ENCODE measurements at regions not wholly inside any gene's neighbourhood (a gene's known extent, or its start where the extent isn't known, plus 50 kb on each side); places are given as distances from the start of the nearest gene placed in this dataset.

DNA sequence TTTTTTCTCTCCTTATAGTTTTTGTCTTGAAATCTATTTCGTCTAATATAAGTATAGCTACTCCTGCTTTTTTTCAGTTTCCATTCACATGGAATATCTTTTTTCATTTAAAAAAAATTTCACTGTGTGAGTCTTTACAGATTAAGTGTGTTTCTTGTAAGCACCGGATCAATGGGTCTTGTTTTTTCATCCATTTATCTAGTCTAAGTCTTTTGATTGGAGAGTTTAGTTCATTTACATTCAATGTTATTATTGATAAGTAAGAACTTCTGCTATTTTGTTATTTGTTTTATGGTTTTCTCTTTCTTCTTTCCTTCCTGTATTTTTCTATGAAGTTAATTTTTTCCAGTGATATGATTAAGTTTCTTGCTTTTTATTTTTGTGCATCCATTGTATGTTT lies 216.7 kb upstream of the CNTNAP2 start:
- TF ChIP-seq, protein P1, sequence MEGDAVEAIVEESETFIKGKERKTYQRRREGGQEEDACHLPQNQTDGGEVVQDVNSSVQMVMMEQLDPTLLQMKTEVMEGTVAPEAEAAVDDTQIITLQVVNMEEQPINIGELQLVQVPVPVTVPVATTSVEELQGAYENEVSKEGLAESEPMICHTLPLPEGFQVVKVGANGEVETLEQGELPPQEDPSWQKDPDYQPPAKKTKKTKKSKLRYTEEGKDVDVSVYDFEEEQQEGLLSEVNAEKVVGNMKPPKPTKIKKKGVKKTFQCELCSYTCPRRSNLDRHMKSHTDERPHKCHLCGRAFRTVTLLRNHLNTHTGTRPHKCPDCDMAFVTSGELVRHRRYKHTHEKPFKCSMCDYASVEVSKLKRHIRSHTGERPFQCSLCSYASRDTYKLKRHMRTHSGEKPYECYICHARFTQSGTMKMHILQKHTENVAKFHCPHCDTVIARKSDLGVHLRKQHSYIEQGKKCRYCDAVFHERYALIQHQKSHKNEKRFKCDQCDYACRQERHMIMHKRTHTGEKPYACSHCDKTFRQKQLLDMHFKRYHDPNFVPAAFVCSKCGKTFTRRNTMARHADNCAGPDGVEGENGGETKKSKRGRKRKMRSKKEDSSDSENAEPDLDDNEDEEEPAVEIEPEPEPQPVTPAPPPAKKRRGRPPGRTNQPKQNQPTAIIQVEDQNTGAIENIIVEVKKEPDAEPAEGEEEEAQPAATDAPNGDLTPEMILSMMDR (IDR thresholded peaks at IDR 0.05; ENCODE audit: extremely low read depth in 1 of 2, insufficient read depth in 1 of 2, low read depth in 1 of 2, low read length in 2 of 2): no peak
- TF ChIP-seq POLR2AphosphoS5 (IDR thresholded peaks at IDR 0.05; ENCODE audit: insufficient read depth, low read depth, low read length): no peak
- TF ChIP-seq, protein P2, sequence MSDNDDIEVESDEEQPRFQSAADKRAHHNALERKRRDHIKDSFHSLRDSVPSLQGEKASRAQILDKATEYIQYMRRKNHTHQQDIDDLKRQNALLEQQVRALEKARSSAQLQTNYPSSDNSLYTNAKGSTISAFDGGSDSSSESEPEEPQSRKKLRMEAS (IDR thresholded peaks at IDR 0.05; ENCODE audit: insufficient read depth, insufficient read length): no peak

All from endothelial cell of umbilical vein (primary cell).